GM10266 (cell line): ENCODE measurements at regions not wholly inside any gene's neighbourhood (a gene's known extent, or its start where the extent isn't known, plus 50 kb on each side); places are given as distances from the start of the nearest gene placed in this dataset.

Experiments used
- DNase-seq: peaks from one replicate; pipeline ENCODE4 v3.0.0; 2012; ENCODE audit errors: extremely low spot score
- CTCF ChIP-seq: IDR thresholded peaks from 2 replicates; pipeline ENCODE4 v1.5.1; 2012; ENCODE audit warnings: mild to moderate bottlenecking, low read depth; ENCODE audit not compliant: control insufficient read depth, insufficient read depth; ENCODE audit errors: missing control alignments

GRCh38 chr2:224166654-224167053 is 127.6 kb upstream of the SERPINE2 start:
- no peak for TF ChIP-seq CTCF
- DNase-seq = no peak

- no peak for DNase-seq
Measured at GRCh38 chr2:224165901-224166319, 126.8 kb upstream of the SERPINE2 start.

GRCh38 chr2:224163566-224164307 is 124.7 kb upstream of the SERPINE2 start:
- no peak for TF ChIP-seq CTCF
- no peak for DNase-seq

More at GRCh38 chr2:224165901-224166319, 126.8 kb upstream of the SERPINE2 start:
- TF ChIP-seq CTCF = no peak

- no peak for DNase-seq
- TF ChIP-seq CTCF = no peak
Measured at GRCh38 chr2:224162122-224162521, 123.0 kb upstream of the SERPINE2 start.

DNA sequence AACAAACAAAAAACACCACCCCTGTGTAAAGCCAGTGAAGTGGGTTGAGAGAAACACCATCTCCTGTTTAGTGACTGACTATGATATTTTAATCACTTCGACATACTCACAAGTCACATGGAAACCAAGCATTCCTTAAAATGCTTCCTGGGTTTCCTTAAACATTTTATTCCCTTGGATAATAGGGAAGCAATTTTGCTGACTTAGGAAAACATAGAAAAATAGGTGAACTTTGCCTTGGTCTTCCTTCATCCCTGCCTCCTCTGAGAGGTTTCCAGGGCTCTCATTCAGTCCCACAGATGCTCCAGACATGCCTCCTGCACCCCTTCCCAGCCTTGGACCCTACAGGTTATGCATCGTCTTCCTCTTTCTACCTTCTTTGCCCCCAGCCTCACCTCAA is 122.6 kb upstream of the SERPINE2 start:
- no peak for DNase-seq
- TF ChIP-seq CTCF = no peak

- no peak for DNase-seq
- no peak for TF ChIP-seq CTCF
Measured at GRCh38 chr2:224160917-224161316, 121.8 kb upstream of the SERPINE2 start.

GRCh38 chr2:224159345-224159928 is 120.4 kb upstream of the SERPINE2 start:
- no peak for TF ChIP-seq CTCF
- no peak for DNase-seq
